ENCODE measurements at regions not wholly inside any gene's neighbourhood (a gene's known extent, or its start where the extent isn't known, plus 50 kb on each side); places are given as distances from the start of the nearest gene placed in this dataset.

DNA sequence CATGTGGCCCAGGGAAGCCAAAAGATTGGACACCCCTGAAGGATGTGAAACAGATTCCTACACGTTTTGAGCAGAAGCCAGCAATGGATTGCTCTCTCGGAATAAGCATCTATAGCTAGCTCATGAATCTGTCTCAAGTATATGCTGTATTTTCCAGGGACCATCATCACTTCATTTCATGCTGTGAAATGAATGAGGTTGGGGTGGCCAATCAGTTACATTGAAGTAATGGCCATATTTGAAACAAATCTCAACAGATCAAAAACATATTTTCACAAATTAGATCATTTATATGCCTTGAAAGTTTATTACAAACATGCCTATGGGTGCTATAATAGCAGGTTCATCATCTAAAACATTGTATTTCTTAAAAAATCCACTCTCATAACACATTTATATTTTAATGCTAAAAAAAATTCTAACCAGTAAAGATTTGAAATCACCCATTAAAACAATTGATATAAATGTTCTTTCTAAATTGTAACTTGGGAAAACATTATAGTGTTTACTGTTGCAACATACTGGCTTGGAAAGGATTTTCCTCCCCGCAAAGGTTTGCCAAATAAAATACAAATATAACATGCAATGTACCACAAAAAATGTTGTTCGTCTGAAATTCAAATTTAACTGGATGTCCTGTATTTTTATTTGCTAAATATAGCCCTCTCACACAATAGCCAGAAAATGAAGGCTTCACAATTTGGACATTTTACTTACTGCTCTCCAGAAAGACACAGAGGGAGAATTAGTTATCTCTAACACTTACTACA, 743.6 kb downstream of the KCNJ2 start:
- TF ChIP-seq REST (IDR thresholded peaks at IDR 0.05; ENCODE audit: low read depth), result no peak
- TF ChIP-seq TCF12 (IDR thresholded peaks at IDR 0.05; ENCODE audit: low read depth), result no peak
- TF ChIP-seq EGR1 (IDR thresholded peaks at IDR 0.05), result no peak
- TF ChIP-seq USF1 (IDR thresholded peaks at IDR 0.05), result no peak
- TF ChIP-seq CREB1 (IDR thresholded peaks at IDR 0.05; ENCODE audit: low read depth), result no peak
- TF ChIP-seq, protein P1, sequence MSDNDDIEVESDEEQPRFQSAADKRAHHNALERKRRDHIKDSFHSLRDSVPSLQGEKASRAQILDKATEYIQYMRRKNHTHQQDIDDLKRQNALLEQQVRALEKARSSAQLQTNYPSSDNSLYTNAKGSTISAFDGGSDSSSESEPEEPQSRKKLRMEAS (IDR thresholded peaks at IDR 0.05), result no peak
- TF ChIP-seq CEBPB (IDR thresholded peaks at IDR 0.05), result no peak

DNA sequence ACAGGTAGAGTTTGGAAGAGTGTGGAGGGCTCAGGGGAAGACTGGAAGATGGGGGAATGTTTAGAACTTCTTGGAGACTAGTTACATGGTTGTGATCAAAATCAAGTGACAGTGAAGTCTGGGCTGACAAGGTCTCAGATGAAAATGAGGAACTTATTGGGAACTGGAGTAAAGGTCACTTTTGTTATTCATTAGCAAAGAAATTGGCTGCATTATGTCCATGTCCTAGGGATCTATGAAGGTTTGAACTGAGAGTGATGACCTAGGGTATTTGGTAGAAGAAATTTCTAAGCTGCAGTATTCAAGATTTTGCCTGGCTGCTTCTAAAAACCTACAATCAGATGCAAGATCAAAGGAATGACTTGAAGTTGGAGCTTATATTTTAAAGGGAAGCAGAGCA, 747.1 kb downstream of the KCNJ2 start:
- TF ChIP-seq ZBTB7A (IDR thresholded peaks at IDR 0.05; ENCODE audit: low read depth) (no peak), FOXM1 (IDR thresholded peaks at IDR 0.05; ENCODE audit: borderline replicate concordance, low read depth) (no peak), CREB1 (IDR thresholded peaks at IDR 0.05; ENCODE audit: low read depth) (no peak), REST (IDR thresholded peaks at IDR 0.05; ENCODE audit: low read depth) (no peak), TEAD4 (IDR thresholded peaks at IDR 0.05) (no peak), USF1 (IDR thresholded peaks at IDR 0.05) (no peak), YY1 (IDR thresholded peaks at IDR 0.05; ENCODE audit: low read depth) (no peak), TAF1 (IDR thresholded peaks at IDR 0.05; ENCODE audit: low read depth) (no peak), EGR1 (IDR thresholded peaks at IDR 0.05) (no peak), CEBPB (IDR thresholded peaks at IDR 0.05) (no peak), NFIC (IDR thresholded peaks at IDR 0.05) (no peak), TCF12 (IDR thresholded peaks at IDR 0.05; ENCODE audit: low read depth) (no peak), EP300 (IDR thresholded peaks at IDR 0.05; ENCODE audit: borderline replicate concordance) (no peak), RAD21 (IDR thresholded peaks at IDR 0.05; ENCODE audit: low read depth) (no peak)
- TF ChIP-seq, protein P1 (IDR thresholded peaks at IDR 0.05), result no peak

GRCh38 chr17:70919241-70919640, 749.9 kb downstream of the KCNJ2 start:
- TF ChIP-seq CEBPB (IDR thresholded peaks at IDR 0.05), result no peak
- no peak for TF ChIP-seq EP300 (IDR thresholded peaks at IDR 0.05; ENCODE audit: borderline replicate concordance)
- no peak for TF ChIP-seq CREB1 (IDR thresholded peaks at IDR 0.05; ENCODE audit: low read depth)
- no peak for TF ChIP-seq TAF1 (IDR thresholded peaks at IDR 0.05; ENCODE audit: low read depth)
- no peak for TF ChIP-seq YY1 (IDR thresholded peaks at IDR 0.05; ENCODE audit: low read depth)
- TF ChIP-seq, protein P1 (IDR thresholded peaks at IDR 0.05), result no peak
- no peak for TF ChIP-seq NFIC (IDR thresholded peaks at IDR 0.05)
- TF ChIP-seq ZBTB7A (IDR thresholded peaks at IDR 0.05; ENCODE audit: low read depth), result no peak
- TF ChIP-seq EGR1 (IDR thresholded peaks at IDR 0.05), result no peak
- no peak for TF ChIP-seq REST (IDR thresholded peaks at IDR 0.05; ENCODE audit: low read depth)
- no peak for TF ChIP-seq RAD21 (IDR thresholded peaks at IDR 0.05; ENCODE audit: low read depth)
- TF ChIP-seq TEAD4 (IDR thresholded peaks at IDR 0.05), result no peak
- TF ChIP-seq TCF12 (IDR thresholded peaks at IDR 0.05; ENCODE audit: low read depth), result no peak
- TF ChIP-seq FOXM1 (IDR thresholded peaks at IDR 0.05; ENCODE audit: borderline replicate concordance, low read depth), result no peak
- no peak for TF ChIP-seq USF1 (IDR thresholded peaks at IDR 0.05)
